OCI-LY7 (cell line): ENCODE measurements at regions not wholly inside any gene's neighbourhood (a gene's known extent, or its start where the extent isn't known, plus 50 kb on each side); places are given as distances from the start of the nearest gene placed in this dataset.

ENCODE experiments used
- BruUV-seq: library from RNA; stranded (reverse); fragments of 400-500 nt; replicated peaks from 2 replicates; lab custom pipeline; 2021; lab: Mats Ljungman, UMichigan
- CTCF ChIA-PET: fragments of 300-600 bp; sonication (Branson Sonifier 250); formaldehyde crosslinking; loops from one replicate; lab custom pipeline; 2022; ENCODE audit warnings: antibody characterized with exemption; ENCODE audit not compliant: unreplicated experiment; lab: Charles Lee
- POLR2A ChIA-PET: fragments of 300-600 bp; sonication (Branson Sonifier 250); formaldehyde crosslinking; loops from one replicate; lab custom pipeline; 2022; ENCODE audit warnings: antibody characterized with exemption; lab: Charles Lee
- DNase-seq: peaks from one replicate; pipeline ENCODE4 v3.0.0-alpha.2; 2015; ENCODE audit warnings: low spot score
- H2AFZ ChIP-seq: fragments of 200-600 bp; sonication (generic), shearing (Covaris generic); 2 replicates; pipeline ENCODE4 v1.6.1; 2014; ENCODE audit warnings: mild to moderate bottlenecking, antibody characterized with exemption, low read length, moderate library complexity
- H3K27ac ChIP-seq: fragments of 200-600 bp; sonication (generic); 2 replicates; pipeline ENCODE4 v1.5.1; 2014; ENCODE audit warnings: mixed run types, low read depth, mild to moderate bottlenecking, moderate library complexity, low read length, inconsistent platforms; ENCODE audit not compliant: poor library complexity, severe bottlenecking
- H3K36me3 ChIP-seq: fragments of 200-600 bp; sonication (generic); 2 replicates; pipeline ENCODE4 v1.6.1; 2014; ENCODE audit warnings: mild to moderate bottlenecking, antibody characterized with exemption, low read length, moderate library complexity, mixed read lengths; ENCODE audit not compliant: insufficient read depth
- H3K4me1 ChIP-seq: fragments of 200-600 bp; sonication (generic); 2 replicates; pipeline ENCODE4 v1.5.1; 2014; ENCODE audit warnings: mild to moderate bottlenecking, low read length; ENCODE audit not compliant: insufficient read depth, poor library complexity, severe bottlenecking
- H3K4me2 ChIP-seq: fragments of 200-600 bp; sonication (generic); 2 replicates; pipeline ENCODE4 v1.6.1; 2014; ENCODE audit warnings: mild to moderate bottlenecking, low read length
- H3K4me3 ChIP-seq: fragments of 200-600 bp; sonication (generic); 2 replicates; pipeline ENCODE4 v1.5.1; 2014; ENCODE audit warnings: mild to moderate bottlenecking, low read depth, low read length; ENCODE audit not compliant: poor library complexity, severe bottlenecking
- H3K79me2 ChIP-seq: fragments of 200-600 bp; sonication (generic); 2 replicates; pipeline ENCODE4 v1.6.1; 2016; ENCODE audit warnings: low read depth, mild to moderate bottlenecking, low read length, moderate library complexity, mixed read lengths; ENCODE audit not compliant: insufficient read depth
- H3K9me2 ChIP-seq: fragments of 200-600 bp; sonication (generic); 2 replicates; pipeline ENCODE4 v1.6.1; 2016; ENCODE audit warnings: mild to moderate bottlenecking, low read length, mixed read lengths; ENCODE audit not compliant: insufficient read depth
- H3K9me3 ChIP-seq: fragments of 200-600 bp; sonication (generic); 2 replicates; pipeline ENCODE4 v1.6.1; 2014; ENCODE audit warnings: mild to moderate bottlenecking, mixed run types, low read length, mixed read lengths
- H4K20me1 ChIP-seq: fragments of 200-600 bp; sonication (generic); 2 replicates; pipeline ENCODE4 v1.6.1; 2014; ENCODE audit warnings: mild to moderate bottlenecking, antibody characterized with exemption, low read length, moderate library complexity, mixed read lengths; ENCODE audit not compliant: insufficient read depth
- CTCF ChIP-seq: fragments of 200-600 bp; sonication (generic); conservative IDR thresholded peaks from 2 replicates; pipeline ENCODE4 v1.5.1; 2014; ENCODE audit warnings: mild to moderate bottlenecking, antibody characterized with exemption, low read length, moderate library complexity, mixed read lengths
- EZH2phosphoT487 ChIP-seq: fragments of 200-600 bp; sonication (generic); IDR thresholded peaks from 2 replicates; pipeline ENCODE4 v1.6.1; 2018; ENCODE audit warnings: low read depth, borderline replicate concordance, mild to moderate bottlenecking, mixed run types, antibody characterized with exemption, low read length, moderate library complexity, mixed read lengths
- intact Hi-C: fragments of 100-400 bp; cut with micrococcal nuclease; formaldehyde crosslinking; loops from one replicate; pipeline ENCODE4 v1.10.0; 2022; ENCODE audit not compliant: unreplicated experiment

GRCh38 chr5:2207416-2208238 is 324.9 kb upstream of the IRX4 start:
- no peak for TF ChIP-seq EZH2phosphoT487
- TF ChIP-seq CTCF, result 0 out of 2 replicates have a peak, but pooled peaks have one; percentile 15
- intact Hi-C loops, result no loop called here
- no peak for DNase-seq
- no TSS peak for BruUV-seq
- no peak overlapping the region for H3K4me2 ChIP-seq
- no peaks in the 10 kb centered on the region for H4K20me1 ChIP-seq
- no peaks in the 10 kb centered on the region for H3K4me1 ChIP-seq
- no peak overlapping the region for H2AFZ ChIP-seq
- H3K79me2 ChIP-seq, result no peaks in the 10 kb centered on the region
- CTCF ChIA-PET, result no interaction called here
- H3K9me3 ChIP-seq, result no peaks in the 10 kb centered on the region
- H3K9me2 ChIP-seq, result no peaks in the 10 kb centered on the region
- POLR2A ChIA-PET, result no interaction called here
- H3K4me3 ChIP-seq, result no peak overlapping the region
- H3K36me3 ChIP-seq, result no peaks in the 10 kb centered on the region
- H3K27ac ChIP-seq, result no peak overlapping the region

GRCh38 chr5:2207109-2207399 is 324.3 kb upstream of the IRX4 start:
- Histone ChIP-seq H2AFZ (no peak overlapping the region), H3K4me1 (no peaks in the 10 kb centered on the region), H3K4me3 (no peak overlapping the region), H3K36me3 (no peaks in the 10 kb centered on the region), H3K27ac (no peak overlapping the region), H4K20me1 (no peaks in the 10 kb centered on the region), H3K4me2 (no peak overlapping the region), H3K79me2 (no peaks in the 10 kb centered on the region), H3K9me2 (no peaks in the 10 kb centered on the region), H3K9me3 (no peaks in the 10 kb centered on the region)
- intact Hi-C loops, result no loop called here
- TF ChIP-seq EZH2phosphoT487 (no peak), CTCF (no peak)
- ChIA-PET POLR2A (no interaction called here), CTCF (no interaction called here)
- BruUV-seq, result no TSS peak
- no peak for DNase-seq

- Histone ChIP-seq H3K4me1 (no peaks in the 10 kb centered on the region), H3K9me3 (no peaks in the 10 kb centered on the region), H3K27ac (no peak overlapping the region), H3K4me2 (no peak overlapping the region), H4K20me1 (no peaks in the 10 kb centered on the region), H3K79me2 (no peaks in the 10 kb centered on the region), H3K36me3 (no peaks in the 10 kb centered on the region), H3K4me3 (no peak overlapping the region), H2AFZ (no peak overlapping the region), H3K9me2 (no peaks in the 10 kb centered on the region)
- DNase-seq, result no peak
- ChIA-PET POLR2A (no interaction called here), CTCF (no interaction called here)
- intact Hi-C loops, result no loop called here
- TF ChIP-seq EZH2phosphoT487 (no peak), CTCF (no peak)
- BruUV-seq, result no TSS peak
Observed at GRCh38 chr5:2206293-2207108, 323.8 kb upstream of the IRX4 start.
